ENCODE measurements at regions not wholly inside any gene's neighbourhood (a gene's known extent, or its start where the extent isn't known, plus 50 kb on each side); places are given as distances from the start of the nearest gene placed in this dataset.

- TF ChIP-seq CHD7 (IDR thresholded peaks at IDR 0.05; ENCODE audit: insufficient replicate concordance, low read length) (no peak), EP300 (IDR thresholded peaks at IDR 0.05; ENCODE audit: borderline replicate concordance in 1 of 2, low read depth in 2 of 2, low read length in 2 of 2) (no peak), SUZ12 (IDR thresholded peaks at IDR 0.05; ENCODE audit: low read length) (no peak), SP1 (IDR thresholded peaks at IDR 0.05; ENCODE audit: low read depth, low read length) (no peak), CBX8 (IDR thresholded peaks at IDR 0.05; ENCODE audit: borderline replicate concordance, low read depth, low read length) (no peak), CHD1 (IDR thresholded peaks at IDR 0.05; ENCODE audit: low read depth, low read length) (no peak), JUN (IDR thresholded peaks at IDR 0.05; ENCODE audit: low read depth, low read length) (no peak), ATF2 (IDR thresholded peaks at IDR 0.05; ENCODE audit: low read length) (no peak), BACH1 (IDR thresholded peaks at IDR 0.05; ENCODE audit: low read length) (no peak), CTBP2 (IDR thresholded peaks at IDR 0.05; ENCODE audit: borderline replicate concordance, insufficient read depth, insufficient read length, low read length) (no peak), CREB1 (IDR thresholded peaks at IDR 0.05) (no peak)
Measured at GRCh38 chr16:73418051-73418450, 370.1 kb upstream of the ZFHX3 start (continued).

Data from H1 (cell line).